Esophagus squamous epithelium (tissue), 4 donors: ENCODE measurements at regions not wholly inside any gene's neighbourhood (a gene's known extent, or its start where the extent isn't known, plus 50 kb on each side); places are given as distances from the start of the nearest gene placed in this dataset.

Experiments
- CTCF ChIP-seq, 6 experiments: fragments of 450-650 bp in 4 of 6; fragments of 200-600 bp in 2 of 6; sonication (generic) in 2 of 6; IDR thresholded peaks; one replicate each; pipeline ENCODE4 v1.5.1; 2016 to 2019; ENCODE audit warnings: antibody characterized with exemption in 6 of 6, mild to moderate bottlenecking in 4 of 6, moderate library complexity in 4 of 6
- POLR2A ChIP-seq, 4 donors: fragments of 450-650 bp; IDR thresholded peaks; one replicate each; pipeline ENCODE4 v1.6.1; 2017; ENCODE audit warnings: antibody characterized with exemption in 4 of 4, mild to moderate bottlenecking in 4 of 4, moderate library complexity in 3 of 4

GRCh38 chr1:93740157-93740556, 58.5 kb upstream of the BCAR3 start:
- TF ChIP-seq CTCF (IDR thresholded peaks at IDR 0.05) (no peak), POLR2A (IDR thresholded peaks at IDR 0.05) (no peak)
